GM19452 (cell line): ENCODE measurements at regions not wholly inside any gene's neighbourhood (a gene's known extent, or its start where the extent isn't known, plus 50 kb on each side); places are given as distances from the start of the nearest gene placed in this dataset.
"Not testable (repeated sequence)": the region's sequence is repeated elsewhere in the genome, so short reads cannot be mapped to it uniquely, and the experiment has no call there.

Source experiments
- ATAC-seq: cut with Tn5 transposase; IDR thresholded peaks from one replicate; pipeline ENCODE4 v1.9.1; 2021; ENCODE audit not compliant: unreplicated experiment

- ATAC-seq, result not testable (repeated sequence)
Measured at GRCh38 chr6:84291033-84291432, 63.6 kb upstream of the CEP162 start.

- ATAC-seq, result no peak
Measured at GRCh38 chr6:84284428-84285049, 57.1 kb upstream of the CEP162 start.

- no peak for ATAC-seq
Measured at GRCh38 chr6:84282550-84282949, 55.1 kb upstream of the CEP162 start.

- ATAC-seq, result no peak
Measured at GRCh38 chr6:84280639-84281038, 53.2 kb upstream of the CEP162 start.

- ATAC-seq, result no peak
Measured at GRCh38 chr6:84280030-84280429, 52.6 kb upstream of the CEP162 start.

GRCh38 chr6:84278321-84278998, 51.0 kb upstream of the CEP162 start:
- no peak for ATAC-seq
